Pancreas (tissue), 10 donors: ENCODE measurements at regions not wholly inside any gene's neighbourhood (a gene's known extent, or its start where the extent isn't known, plus 50 kb on each side); places are given as distances from the start of the nearest gene placed in this dataset.

Experiments
- ATAC-seq, 4 donors: fragments of 200-7000 bp; cut with Tn5 transposase; one replicate each; pipeline versions ENCODE4 v1.8.0 to v1.9.1; 2020; ENCODE audit warnings: mild to moderate bottlenecking in 4 of 4, moderate library complexity in 4 of 4
- DNase-seq, 6 donors: peaks; one replicate each; pipeline ENCODE4 v3.0.0-alpha.2; 2020
- FAIRE-seq: peaks from 2 replicates; lab custom pipeline; 2012; peaks lifted over from hg19 to GRCh38; lab: Jason Lieb, UNC
- H3K27ac ChIP-seq, 4 donors: fragments of 200-600 bp; sonication (generic); 1 replicate in 3 of 4; 2 replicates in 1 of 4; pipeline versions ENCODE4 v1.5.0 to v1.8.0; 2020
- H3K27me3 ChIP-seq, 4 donors: fragments of 200-600 bp; one replicate each; pipeline ENCODE4 v1.8.0; 2021
- H3K36me3 ChIP-seq, 3 donors: fragments of 200-600 bp; sonication (generic) in 1 of 3; one replicate each; pipeline versions ENCODE4 v1.5.0 to v1.8.0; 2020 to 2021
- H3K4me1 ChIP-seq, 3 donors: fragments of 200-600 bp; one replicate each; pipeline ENCODE4 v1.8.0; 2021
- H3K4me3 ChIP-seq, 4 donors: fragments of 200-600 bp; sonication (generic) in 2 of 4; one replicate each; pipeline versions ENCODE4 v1.5.0 to v1.8.0; 2020 to 2021
- H3K9me3 ChIP-seq, 4 donors: fragments of 200-600 bp; one replicate each; pipeline ENCODE4 v1.8.0; 2021
- WGBS, 2 donors: extraction: QIAGEN DNeasy Blood & Tissue Kit; methylation state at CpG; one replicate each; pipeline ENCODE4 v1.1.7; 2013; 5-methylcytosine and 5-hydroxymethylcytosine counted together
- intact Hi-C, 3 donors: fragments of 100-400 bp; cut with DNase I; formaldehyde crosslinking; loops; one replicate each; pipeline versions ENCODE4 v1.11.1 to v1.14.2; 2022
- TF ChIP-seq, protein P1 (sequence below), 4 donors: fragments of 200-600 bp; sonication (generic) in 3 of 4; IDR thresholded peaks; one replicate each; pipeline versions ENCODE4 v1.5.0 to v1.8.0; 2021; ENCODE audit warnings: antibody characterized with exemption in 4 of 4
- donor health status: healthy with polysubstance abuse.
- donor health status: DM: no; HTN: no; CAD: no; lungs with moderate emphysema.
- donor health status: DM: no; HTN: no; CAD: no.
- donor health status: control.
- donor health status: control.
- donor health status: Bipolar disorder and iron deficiency.
- donor health status: DM: yes; HTN: yes; CAD: no.
- donor health status: DM: no; HTN: no; CAD: no.
- donor health status: DM: no; HTN: no; CAD: no.
- donor health status: DM: yes; HTN: yes; CAD: no.

DNA sequence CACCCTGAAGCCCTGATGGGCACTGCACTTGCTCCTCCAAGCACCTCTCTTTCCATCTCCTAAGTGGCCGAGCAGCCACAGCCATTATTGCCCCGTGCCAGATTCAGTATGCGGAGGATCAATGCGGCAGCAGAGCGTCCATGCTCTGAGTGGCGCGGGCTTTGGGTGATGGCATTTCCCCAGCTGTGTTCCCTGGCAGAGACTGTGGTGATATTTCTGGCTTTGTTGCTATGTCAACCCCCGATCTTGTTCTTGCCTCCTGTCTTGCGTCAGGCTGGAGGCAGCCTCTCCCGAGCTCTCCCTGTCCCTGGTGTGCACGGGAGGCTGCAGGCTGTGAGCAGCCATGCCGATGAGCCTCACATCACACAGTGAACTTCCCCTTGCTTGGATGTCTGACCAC lies 1018.6 kb downstream of the TBC1D22A start:
- Histone ChIP-seq H3K27me3 (no peaks in the 10 kb centered on the region), H3K27ac (no peak overlapping the region), H3K9me3 (no peaks in the 10 kb centered on the region), H3K36me3 (no peaks in the 10 kb centered on the region), H3K4me3 (no peak overlapping the region), H3K4me1 (no peaks in the 10 kb centered on the region)
- FAIRE-seq (no peak), DNase-seq (no peak), ATAC-seq (no peak)
- WGBS, 2 donors: 73 to 75% methylated on average over 12 of the region's 12 CpGs
- TF ChIP-seq, protein P1, sequence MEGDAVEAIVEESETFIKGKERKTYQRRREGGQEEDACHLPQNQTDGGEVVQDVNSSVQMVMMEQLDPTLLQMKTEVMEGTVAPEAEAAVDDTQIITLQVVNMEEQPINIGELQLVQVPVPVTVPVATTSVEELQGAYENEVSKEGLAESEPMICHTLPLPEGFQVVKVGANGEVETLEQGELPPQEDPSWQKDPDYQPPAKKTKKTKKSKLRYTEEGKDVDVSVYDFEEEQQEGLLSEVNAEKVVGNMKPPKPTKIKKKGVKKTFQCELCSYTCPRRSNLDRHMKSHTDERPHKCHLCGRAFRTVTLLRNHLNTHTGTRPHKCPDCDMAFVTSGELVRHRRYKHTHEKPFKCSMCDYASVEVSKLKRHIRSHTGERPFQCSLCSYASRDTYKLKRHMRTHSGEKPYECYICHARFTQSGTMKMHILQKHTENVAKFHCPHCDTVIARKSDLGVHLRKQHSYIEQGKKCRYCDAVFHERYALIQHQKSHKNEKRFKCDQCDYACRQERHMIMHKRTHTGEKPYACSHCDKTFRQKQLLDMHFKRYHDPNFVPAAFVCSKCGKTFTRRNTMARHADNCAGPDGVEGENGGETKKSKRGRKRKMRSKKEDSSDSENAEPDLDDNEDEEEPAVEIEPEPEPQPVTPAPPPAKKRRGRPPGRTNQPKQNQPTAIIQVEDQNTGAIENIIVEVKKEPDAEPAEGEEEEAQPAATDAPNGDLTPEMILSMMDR (IDR thresholded peaks at IDR 0.05): no peak
- intact Hi-C loops: no loop called here

DNA sequence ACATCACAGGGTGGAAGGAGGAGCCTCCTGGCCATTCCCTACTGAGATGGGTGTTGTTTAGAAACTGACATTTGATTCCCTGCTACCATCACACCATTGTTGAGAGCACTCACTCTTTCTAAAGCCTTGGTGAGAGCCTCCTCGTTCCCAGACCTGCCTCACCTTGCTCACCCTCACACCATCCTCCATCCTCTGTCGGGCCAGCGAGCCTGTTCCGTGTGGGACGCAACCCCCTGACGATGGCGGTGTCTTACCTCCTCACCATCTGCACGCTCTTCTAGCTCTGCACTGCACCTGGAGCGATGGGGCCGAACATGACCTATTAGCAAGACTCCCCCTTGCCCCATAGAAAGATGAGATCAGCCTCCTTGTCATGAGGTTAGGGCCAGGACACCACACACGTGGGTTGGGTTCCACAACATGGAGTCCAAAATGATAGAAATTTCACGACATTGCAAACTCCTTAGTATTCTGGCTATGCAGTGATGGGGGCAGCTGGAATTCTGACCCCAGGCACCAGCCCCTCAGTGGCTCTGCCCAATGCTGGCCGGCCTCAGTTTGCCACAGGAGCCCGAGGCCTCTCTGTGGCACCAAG lies 1017.9 kb downstream of the TBC1D22A start:
- Histone ChIP-seq H3K9me3 (no peaks in the 10 kb centered on the region), H3K36me3 (no peaks in the 10 kb centered on the region), H3K27ac (no peak overlapping the region), H3K4me1 (no peaks in the 10 kb centered on the region), H3K4me3 (no peak overlapping the region), H3K27me3 (no peaks in the 10 kb centered on the region)
- 63 to 72% methylated on average over 14 of the region's 14 CpGs for WGBS, 2 donors
- DNase-seq (no peak), ATAC-seq (no peak), FAIRE-seq (no peak)
- intact Hi-C loops: no loop called here
- TF ChIP-seq, protein P1 (IDR thresholded peaks at IDR 0.05): no peak

DNA sequence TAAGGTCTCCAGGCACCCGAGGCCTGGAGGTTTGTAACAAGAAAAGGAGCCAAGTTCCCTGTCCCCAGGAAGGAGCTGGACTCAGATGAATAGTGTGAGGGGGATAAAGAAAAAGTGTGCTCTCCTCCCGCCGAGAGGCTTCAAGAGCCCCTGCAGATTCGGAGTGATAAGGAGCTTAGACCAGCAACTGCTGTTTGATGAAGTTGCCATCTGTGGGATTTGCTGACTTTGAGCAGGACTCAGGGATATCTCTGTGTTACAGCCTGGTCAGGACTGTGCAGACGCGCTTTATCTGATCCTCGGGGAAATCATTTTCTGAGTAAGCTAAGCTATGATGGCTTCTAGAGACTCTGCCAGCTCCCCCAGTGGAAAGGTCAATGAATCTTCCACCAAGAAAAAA lies 1017.0 kb downstream of the TBC1D22A start:
- TF ChIP-seq, protein P1 (IDR thresholded peaks at IDR 0.05): no peak
- H3K27me3 ChIP-seq: no peaks in the 10 kb centered on the region
- DNase-seq: no peak
- no peak overlapping the region for H3K4me3 ChIP-seq
- no peaks in the 10 kb centered on the region for H3K9me3 ChIP-seq
- no peaks in the 10 kb centered on the region for H3K36me3 ChIP-seq
- intact Hi-C loops: no loop called here
- H3K4me1 ChIP-seq: no peaks in the 10 kb centered on the region
- no peak overlapping the region for H3K27ac ChIP-seq
- ATAC-seq: no peak
- no peak for FAIRE-seq
- WGBS, 2 donors: 15 to 19% methylated on average over 7 of the region's 7 CpGs

DNA sequence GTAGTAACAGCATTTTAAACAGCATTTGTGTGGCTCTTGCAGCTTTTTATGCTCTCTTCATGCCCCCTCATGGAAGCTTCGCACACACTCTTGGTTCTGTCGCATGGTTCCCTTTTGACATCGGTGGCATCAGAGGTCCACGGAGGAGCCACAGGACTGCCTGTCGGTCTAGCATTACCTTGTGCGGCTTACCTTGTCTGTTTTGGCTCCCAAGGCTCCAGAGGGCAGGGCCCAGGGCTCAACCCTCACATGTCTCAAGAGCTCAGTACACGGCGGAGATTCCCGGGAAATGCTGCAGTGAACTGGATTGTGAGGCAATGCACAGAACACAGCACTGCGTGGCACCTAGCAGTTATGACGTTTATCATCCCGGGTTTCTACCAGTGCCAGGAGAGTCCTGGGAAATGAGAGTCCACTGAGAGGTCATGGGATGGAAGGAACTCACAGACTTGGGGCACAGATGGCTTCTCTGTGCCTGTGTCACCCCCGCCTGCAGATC lies 1015.8 kb downstream of the TBC1D22A start:
- Histone ChIP-seq H3K36me3 (no peaks in the 10 kb centered on the region), H3K4me1 (no peaks in the 10 kb centered on the region)
- no peak for FAIRE-seq

DNA sequence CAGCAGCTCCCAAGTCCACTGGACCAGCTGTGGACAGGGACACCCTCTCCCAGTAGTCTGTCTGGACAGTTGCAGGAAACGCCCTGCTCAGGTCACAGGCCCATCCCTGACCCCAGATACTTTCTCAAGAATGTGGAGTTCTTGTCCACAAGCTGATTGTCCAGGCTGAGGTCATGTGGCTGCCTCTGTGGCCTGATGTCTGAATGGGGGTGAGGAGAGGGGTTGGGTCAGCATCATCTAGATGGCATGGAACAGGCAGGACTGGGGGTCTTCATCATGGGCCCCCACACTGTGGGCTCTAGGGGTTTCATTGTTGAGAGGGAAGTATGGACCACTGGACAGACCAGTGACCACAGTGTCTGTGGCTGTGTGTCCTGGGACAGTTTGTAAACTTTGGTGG lies 1015.0 kb downstream of the TBC1D22A start:
- Histone ChIP-seq H3K36me3 (no peaks in the 10 kb centered on the region), H3K27ac (no peak overlapping the region), H3K9me3 (no peaks in the 10 kb centered on the region), H3K4me3 (no peak overlapping the region), H3K4me1 (no peaks in the 10 kb centered on the region), H3K27me3 (no peaks in the 10 kb centered on the region)
- DNase-seq (no peak), ATAC-seq (no peak), FAIRE-seq (no peak)
- TF ChIP-seq, protein P1 (IDR thresholded peaks at IDR 0.05): no peak
- intact Hi-C loops: no loop called here
- 32 to 38% methylated on average over 1 of the region's 1 CpG for WGBS, 2 donors

More for the DNA sequence above, 1015.8 kb downstream of the TBC1D22A start:
- no peak for ATAC-seq
- Histone ChIP-seq H3K27ac (no peak overlapping the region), H3K9me3 (no peaks in the 10 kb centered on the region), H3K27me3 (no peaks in the 10 kb centered on the region), H3K4me3 (no peak overlapping the region)
- intact Hi-C loops: no loop called here
- DNase-seq: no peak
- WGBS, 2 donors: 68 to 79% methylated on average over 13 of the region's 13 CpGs
- TF ChIP-seq, protein P1 (IDR thresholded peaks at IDR 0.05): no peak
